CD4-positive, alpha-beta T cell treated with Interleukin-17A for 1 hour (primary cell): ENCODE measurements at regions not wholly inside any gene's neighbourhood (a gene's known extent, or its start where the extent isn't known, plus 50 kb on each side); places are given as distances from the start of the nearest gene placed in this dataset.

Experiments used
- DNase-seq: peaks from one replicate; pipeline ENCODE4 v3.0.0-alpha.2; 2020

- no peak for DNase-seq
These were observed 101.8 kb downstream of the SAMD9 start for GRCh38 chr7:93015779-93016481.

- DNase-seq, result no peak
These were observed 102.5 kb downstream of the SAMD9 start for GRCh38 chr7:93015101-93015778.

GRCh38 chr7:93014410-93014809 is 103.4 kb downstream of the SAMD9 start:
- no peak for DNase-seq

- no peak for DNase-seq
These were observed 104.2 kb downstream of the SAMD9 start for GRCh38 chr7:93013446-93014061.

- no peak for DNase-seq
These were observed 106.2 kb downstream of the SAMD9 start for GRCh38 chr7:93011351-93012294.

- no peak for DNase-seq
These were observed 108.9 kb downstream of the SAMD9 start for GRCh38 chr7:93008833-93009232.

GRCh38 chr7:93006480-93007095 is 111.2 kb downstream of the SAMD9 start:
- DNase-seq, result no peak

GRCh38 chr7:93004906-93005305 is 112.9 kb downstream of the SAMD9 start:
- DNase-seq, result no peak

- DNase-seq, result no peak
These were observed 120.1 kb downstream of the SAMD9 start for GRCh38 chr7:92997719-92998118.

GRCh38 chr7:92997152-92997551 is 120.6 kb downstream of the SAMD9 start:
- no peak for DNase-seq

- no peak for DNase-seq
These were observed 122.9 kb downstream of the SAMD9 start for GRCh38 chr7:92994901-92995300.

GRCh38 chr7:92992932-92993331 is 124.8 kb downstream of the SAMD9 start:
- no peak for DNase-seq

GRCh38 chr7:92992483-92992882 is 125.3 kb downstream of the SAMD9 start:
- DNase-seq, result no peak

- no peak for DNase-seq
These were observed 126.6 kb downstream of the SAMD9 start for GRCh38 chr7:92991190-92991589.

- no peak for DNase-seq
These were observed 128.7 kb downstream of the SAMD9 start for GRCh38 chr7:92988941-92989545.

GRCh38 chr7:92988051-92988450 is 129.7 kb downstream of the SAMD9 start:
- no peak for DNase-seq

- DNase-seq, result no peak
These were observed 130.2 kb downstream of the SAMD9 start for GRCh38 chr7:92987538-92987937.

GRCh38 chr7:92987095-92987494 is 130.7 kb downstream of the SAMD9 start:
- no peak for DNase-seq

GRCh38 chr7:92982928-92983327 is 134.9 kb downstream of the SAMD9 start:
- DNase-seq, result no peak

- no peak for DNase-seq
These were observed 140.6 kb upstream of the CDK6 start for GRCh38 chr7:92976931-92977330.

- no peak for DNase-seq
These were observed 137.6 kb upstream of the CDK6 start for GRCh38 chr7:92973974-92974373.

GRCh38 chr7:92973293-92973731 is 136.9 kb upstream of the CDK6 start:
- no peak for DNase-seq
